IPS-18a (cell line): ENCODE measurements at regions not wholly inside any gene's neighbourhood (a gene's known extent, or its start where the extent isn't known, plus 50 kb on each side); places are given as distances from the start of the nearest gene placed in this dataset.

Experiments used
- H3K27ac ChIP-seq: one replicate; pipeline ENCODE4 v1.5.1; 2013; ENCODE audit warnings: low read length
- H3K27me3 ChIP-seq: one replicate; pipeline ENCODE4 v1.6.1; 2013; ENCODE audit warnings: mild to moderate bottlenecking, low read length; ENCODE audit not compliant: control insufficient read depth, insufficient read depth
- H3K36me3 ChIP-seq: one replicate; pipeline ENCODE4 v1.6.1; 2013; ENCODE audit warnings: low read depth, low read length; ENCODE audit not compliant: control insufficient read depth
- H3K4me1 ChIP-seq: one replicate; pipeline ENCODE4 v1.6.1; 2013; ENCODE audit warnings: low read depth, low read length; ENCODE audit not compliant: control insufficient read depth
- H3K4me3 ChIP-seq: one replicate; pipeline ENCODE4 v1.5.1; 2013; ENCODE audit warnings: low read length
- H3K9ac ChIP-seq: one replicate; pipeline ENCODE4 v1.6.1; 2013; ENCODE audit warnings: mild to moderate bottlenecking, low read length, moderate library complexity
- H3K9me3 ChIP-seq: one replicate; pipeline ENCODE4 v1.6.1; 2013; ENCODE audit warnings: low read depth, low read length; ENCODE audit not compliant: control insufficient read depth

DNA sequence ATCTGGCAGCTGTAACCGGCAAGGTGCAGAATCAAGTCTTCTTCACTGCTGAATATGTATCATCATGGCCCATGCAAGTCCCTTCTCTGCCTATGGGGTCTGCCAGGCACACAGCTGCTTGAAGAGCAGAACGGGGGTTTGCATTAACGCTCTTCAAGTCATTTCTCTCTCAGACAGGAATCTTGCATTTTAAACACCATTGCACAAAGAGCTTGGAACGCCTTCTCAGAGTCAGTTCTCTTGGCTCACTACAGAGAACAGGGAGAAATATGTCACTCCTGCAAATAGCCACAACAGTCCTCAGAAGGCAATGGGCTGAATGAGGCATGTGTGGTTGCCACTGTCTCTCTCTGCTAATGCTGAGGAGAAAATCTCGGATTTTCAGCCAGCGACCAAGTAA lies 2173.5 kb upstream of the PIK3C3 start:
- Histone ChIP-seq H3K9ac (no peak overlapping the region), H3K27me3 (no peaks in the 10 kb centered on the region), H3K4me3 (no peak overlapping the region), H3K27ac (no peak overlapping the region), H3K4me1 (peaks cover 16% of the 10 kb centered on the region), H3K9me3 (no peaks in the 10 kb centered on the region), H3K36me3 (no peaks in the 10 kb centered on the region)

DNA sequence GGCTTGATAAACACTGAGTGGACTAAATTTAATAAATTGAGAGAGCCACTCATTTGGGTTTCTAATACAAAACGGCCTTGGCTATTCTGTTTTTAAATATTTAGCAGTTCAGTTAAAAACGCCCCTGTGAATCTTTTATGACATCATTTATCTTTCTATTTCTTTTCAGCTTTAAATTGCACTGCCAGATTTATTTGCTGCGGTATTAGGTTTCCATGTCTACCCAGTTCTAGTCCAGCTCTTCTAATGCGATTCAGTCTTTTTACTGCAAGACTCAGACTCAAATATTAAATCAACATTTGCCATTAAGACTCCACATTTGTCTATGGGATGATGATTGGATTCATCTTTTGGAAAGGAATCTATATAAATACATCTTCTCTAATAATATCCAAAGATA lies 2174.3 kb upstream of the PIK3C3 start:
- H3K36me3 ChIP-seq: no peaks in the 10 kb centered on the region
- H3K27me3 ChIP-seq: no peaks in the 10 kb centered on the region
- H3K27ac ChIP-seq: no peak overlapping the region
- no peak overlapping the region for H3K4me3 ChIP-seq
- peaks cover 16% of the 10 kb centered on the region for H3K4me1 ChIP-seq
- H3K9me3 ChIP-seq: no peaks in the 10 kb centered on the region
- no peak overlapping the region for H3K9ac ChIP-seq

GRCh38 chr18:39779926-39780325 lies 2175.1 kb upstream of the PIK3C3 start:
- Histone ChIP-seq H3K9ac (no peak overlapping the region), H3K4me1 (peaks cover 16% of the 10 kb centered on the region), H3K36me3 (no peaks in the 10 kb centered on the region), H3K9me3 (no peaks in the 10 kb centered on the region), H3K27me3 (no peaks in the 10 kb centered on the region), H3K4me3 (no peak overlapping the region), H3K27ac (no peak overlapping the region)

GRCh38 chr18:39776766-39777165 lies 2178.3 kb upstream of the PIK3C3 start:
- H3K36me3 ChIP-seq: no peaks in the 10 kb centered on the region
- no peak overlapping the region for H3K4me3 ChIP-seq
- no peaks in the 10 kb centered on the region for H3K27me3 ChIP-seq
- no peak overlapping the region for H3K27ac ChIP-seq
- no peaks in the 10 kb centered on the region for H3K9me3 ChIP-seq
- no peaks in the 10 kb centered on the region for H3K4me1 ChIP-seq
- H3K9ac ChIP-seq: no peak overlapping the region

GRCh38 chr18:39774957-39775598 lies 2180.0 kb upstream of the PIK3C3 start:
- Histone ChIP-seq H3K4me3 (no peak overlapping the region), H3K36me3 (no peaks in the 10 kb centered on the region), H3K27ac (no peak overlapping the region), H3K4me1 (no peaks in the 10 kb centered on the region), H3K9ac (no peak overlapping the region), H3K27me3 (no peaks in the 10 kb centered on the region), H3K9me3 (no peaks in the 10 kb centered on the region)

- no peaks in the 10 kb centered on the region for H3K27me3 ChIP-seq
- no peak overlapping the region for H3K27ac ChIP-seq
- H3K9me3 ChIP-seq: no peaks in the 10 kb centered on the region
- H3K4me1 ChIP-seq: no peaks in the 10 kb centered on the region
- H3K4me3 ChIP-seq: no peak overlapping the region
- no peak overlapping the region for H3K9ac ChIP-seq
- H3K36me3 ChIP-seq: no peaks in the 10 kb centered on the region
Observed at GRCh38 chr18:39773646-39774045, 2181.4 kb upstream of the PIK3C3 start.

- no peaks in the 10 kb centered on the region for H3K4me1 ChIP-seq
- no peak overlapping the region for H3K4me3 ChIP-seq
- H3K36me3 ChIP-seq: no peaks in the 10 kb centered on the region
- no peaks in the 10 kb centered on the region for H3K27me3 ChIP-seq
- no peaks in the 10 kb centered on the region for H3K9me3 ChIP-seq
- no peak overlapping the region for H3K27ac ChIP-seq
- no peak overlapping the region for H3K9ac ChIP-seq
Observed at GRCh38 chr18:39772155-39772919, 2182.7 kb upstream of the PIK3C3 start.

DNA sequence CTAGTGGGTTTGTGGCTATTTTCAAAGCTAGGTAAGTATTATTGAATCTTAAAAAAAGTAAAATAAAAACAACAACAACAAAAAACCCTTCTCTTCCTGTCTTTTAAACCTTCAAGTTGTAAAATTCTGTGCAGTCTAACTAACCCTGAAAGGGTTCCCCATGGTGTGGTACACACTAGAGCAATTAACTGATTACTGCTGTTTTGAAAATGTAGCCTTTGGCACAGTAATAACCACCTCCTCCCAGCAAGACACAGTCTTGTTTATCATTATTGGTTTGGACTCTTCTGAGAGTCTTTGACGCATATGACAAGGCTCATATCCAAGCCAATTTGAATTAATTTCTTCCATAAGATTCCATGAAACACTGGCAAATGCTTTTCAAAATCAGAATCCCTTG lies 2184.6 kb upstream of the PIK3C3 start:
- H3K36me3 ChIP-seq: no peaks in the 10 kb centered on the region
- no peak overlapping the region for H3K27ac ChIP-seq
- H3K4me3 ChIP-seq: no peak overlapping the region
- H3K9ac ChIP-seq: no peak overlapping the region
- no peaks in the 10 kb centered on the region for H3K9me3 ChIP-seq
- H3K4me1 ChIP-seq: peaks cover 4% of the 10 kb centered on the region
- H3K27me3 ChIP-seq: no peaks in the 10 kb centered on the region

GRCh38 chr18:39764873-39765272 lies 2190.2 kb upstream of the PIK3C3 start:
- H3K9me3 ChIP-seq: no peaks in the 10 kb centered on the region
- no peaks in the 10 kb centered on the region for H3K36me3 ChIP-seq
- H3K4me3 ChIP-seq: no peak overlapping the region
- no peak overlapping the region for H3K27ac ChIP-seq
- no peak overlapping the region for H3K9ac ChIP-seq
- no peaks in the 10 kb centered on the region for H3K27me3 ChIP-seq
- H3K4me1 ChIP-seq: peaks cover 4% of the 10 kb centered on the region

DNA sequence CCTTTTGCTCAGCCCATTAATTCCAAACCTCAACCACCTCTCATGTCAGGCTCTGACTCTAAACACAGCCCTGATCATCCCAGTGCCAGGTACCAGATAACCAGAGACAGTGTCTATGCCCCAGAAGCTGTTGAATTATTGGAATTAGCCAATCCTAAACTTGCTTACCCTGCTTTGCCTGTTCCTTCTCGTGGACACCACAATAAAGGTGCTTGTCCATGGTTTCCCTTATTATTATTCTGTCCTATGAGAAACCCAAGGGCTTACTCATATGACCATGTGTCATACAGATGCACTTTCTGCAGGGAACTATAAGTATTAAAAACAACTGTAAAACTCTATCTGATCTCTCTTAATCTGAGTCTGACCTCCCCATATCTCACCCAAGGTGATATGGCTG lies 2193.8 kb upstream of the PIK3C3 start:
- H3K9me3 ChIP-seq: no peaks in the 10 kb centered on the region

DNA sequence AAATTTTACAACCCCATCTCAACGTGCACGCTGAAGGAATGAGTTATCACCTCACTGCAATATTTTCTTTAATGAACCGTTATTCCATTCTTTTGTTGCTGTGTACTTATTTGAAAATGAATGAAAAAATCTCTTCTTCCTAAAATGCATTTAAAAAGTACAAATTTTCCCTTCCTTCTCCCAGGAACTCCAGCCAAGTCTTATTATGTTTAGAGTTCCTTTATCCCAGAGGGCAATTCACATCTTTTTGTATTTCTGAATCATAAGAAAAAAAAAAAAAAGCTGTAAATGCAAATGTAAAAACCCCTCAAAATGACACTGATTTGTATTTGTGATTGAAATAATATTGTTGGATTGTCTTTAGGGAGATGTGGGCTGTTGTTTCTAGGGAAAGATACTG lies 2194.3 kb upstream of the CELF4 start:
- Histone ChIP-seq H3K9ac (no peak overlapping the region), H3K4me1 (no peaks in the 10 kb centered on the region), H3K27ac (no peak overlapping the region), H3K27me3 (no peaks in the 10 kb centered on the region), H3K36me3 (no peaks in the 10 kb centered on the region), H3K4me3 (no peak overlapping the region), H3K9me3 (no peaks in the 10 kb centered on the region)

More for the DNA sequence above, 2193.8 kb upstream of the PIK3C3 start:
- no peak overlapping the region for H3K9ac ChIP-seq
- H3K4me3 ChIP-seq: no peak overlapping the region
- H3K36me3 ChIP-seq: no peaks in the 10 kb centered on the region
- H3K27ac ChIP-seq: no peak overlapping the region
- no peaks in the 10 kb centered on the region for H3K4me1 ChIP-seq
- H3K27me3 ChIP-seq: no peaks in the 10 kb centered on the region

- H3K9me3 ChIP-seq: peaks cover 15% of the 10 kb centered on the region
- no peaks in the 10 kb centered on the region for H3K27me3 ChIP-seq
- no peaks in the 10 kb centered on the region for H3K36me3 ChIP-seq
- no peak overlapping the region for H3K9ac ChIP-seq
- no peak overlapping the region for H3K4me3 ChIP-seq
- peaks cover 2% of the 10 kb centered on the region for H3K4me1 ChIP-seq
- no peak overlapping the region for H3K27ac ChIP-seq
Observed at GRCh38 chr18:39753178-39753577, 2187.6 kb upstream of the CELF4 start.
